GM12878 (cell line): ENCODE measurements at regions not wholly inside any gene's neighbourhood (a gene's known extent, or its start where the extent isn't known, plus 50 kb on each side); places are given as distances from the start of the nearest gene placed in this dataset.

ENCODE experiments used
- CTCF ChIP-seq, 3 experiments: IDR thresholded peaks in 2 of 3; conservative IDR thresholded peaks in 1 of 3; 2 replicates each; pipeline ENCODE4 v1.5.1; 2011; ENCODE audit warnings: low read depth in 3 of 3, low read length in 3 of 3, mild to moderate bottlenecking in 3 of 3, control low read depth in 2 of 3, moderate library complexity in 2 of 3, inconsistent platforms in 1 of 3, mixed read lengths in 1 of 3; ENCODE audit not compliant: control insufficient read depth in 2 of 3, insufficient read depth in 1 of 3; ENCODE audit errors: extremely low read depth in 1 of 3
- POLR2A ChIP-seq: IDR thresholded peaks from 2 replicates; pipeline ENCODE4 v1.6.1; 2011; ENCODE audit warnings: low read depth, mild to moderate bottlenecking, low read length
- SMC3 ChIP-seq: IDR thresholded peaks from 2 replicates; pipeline ENCODE4 v1.6.1; 2011; ENCODE audit warnings: low read length, improper control_type of control experiment, borderline replicate concordance

GRCh38 chr12:71354871-71355270 is 84.7 kb upstream of the LGR5 start:
- TF ChIP-seq CTCF (IDR thresholded peaks at IDR 0.05 in 2 of 3, conservative IDR thresholded peaks at IDR 0.05 in 1 of 3; ENCODE audit: control insufficient read depth in 2 of 3, extremely low read depth in 1 of 3, insufficient read depth in 1 of 3, low read depth in 3 of 3, low read length in 3 of 3) (no peak), SMC3 (no peak), POLR2A (no peak)
